Kidney (tissue), 13 donors: ENCODE measurements at regions not wholly inside any gene's neighbourhood (a gene's known extent, or its start where the extent isn't known, plus 50 kb on each side); places are given as distances from the start of the nearest gene placed in this dataset.
A peak's percentile ranks its signal among the peaks of the same experiment; 100 is the strongest.
"Not testable (repeated sequence)": the region's sequence is repeated elsewhere in the genome, so short reads cannot be mapped to it uniquely, and the experiment has no call there.

Experiments
- DNase-seq, 5 donors: peaks; one replicate each; pipeline ENCODE4 v3.0.0-alpha.2; 2013 to 2020
- FAIRE-seq: peaks from 2 replicates; lab custom pipeline; 2012; peaks lifted over from hg19 to GRCh38; lab: Jason Lieb, UNC
- H3K27ac ChIP-seq, 2 donors: one replicate each; pipeline ENCODE4 v1.7.0; 2013; ENCODE audit warnings: low read depth in 2 of 2, low read length in 2 of 2, inconsistent platforms in 1 of 2
- H3K27me3 ChIP-seq: one replicate; pipeline ENCODE4 v1.7.1; 2013; ENCODE audit warnings: low read length, inconsistent platforms; ENCODE audit not compliant: control insufficient read depth, insufficient read depth
- H3K36me3 ChIP-seq, 3 donors: one replicate each; pipeline versions ENCODE4 v1.7.0 to v1.7.1; 2013; ENCODE audit warnings: low read length in 3 of 3, control low read depth in 1 of 3, inconsistent platforms in 1 of 3; ENCODE audit not compliant: insufficient read depth in 3 of 3, control insufficient read depth in 2 of 3
- H3K4me1 ChIP-seq, 3 donors: one replicate each; pipeline versions ENCODE4 v1.7.0 to v1.7.1; 2013; ENCODE audit warnings: low read length in 3 of 3, inconsistent platforms in 1 of 3, low read depth in 1 of 3; ENCODE audit not compliant: control insufficient read depth in 2 of 3, insufficient read depth in 2 of 3
- H3K4me3 ChIP-seq, 3 donors: one replicate each; pipeline versions ENCODE4 v1.7.0 to v1.8.1; 2013; ENCODE audit warnings: low read length in 3 of 3, control low read depth in 1 of 3, inconsistent platforms in 1 of 3
- H3K9ac ChIP-seq, 3 donors: one replicate each; pipeline versions ENCODE4 v1.7.0 to v1.7.1; 2013; ENCODE audit warnings: low read length in 3 of 3, control low read depth in 1 of 3, inconsistent platforms in 1 of 3
- H3K9me3 ChIP-seq, 3 donors: one replicate each; pipeline versions ENCODE4 v1.7.0 to v1.7.1; 2013; ENCODE audit warnings: low read length in 3 of 3, control low read depth in 1 of 3, inconsistent platforms in 1 of 3; ENCODE audit not compliant: control insufficient read depth in 2 of 3, insufficient read depth in 1 of 3
- intact Hi-C: fragments of 100-400 bp; cut with DNase I; formaldehyde crosslinking; loops from one replicate; pipeline ENCODE4 v1.11.1; 2022
- TF ChIP-seq, protein P1 (sequence below): IDR thresholded peaks from 3 replicates; pipeline ENCODE4 v1.5.1; 2012; ENCODE audit warnings: mild to moderate bottlenecking, moderate library complexity, borderline replicate concordance; ENCODE audit not compliant: insufficient read depth; ENCODE audit errors: extremely low read depth
- donor health status: control.
- donor health status: control.
- donor health status: control.
- donor health status: control.
- donor health status: control.
- donor health status: DM: yes; HTN: yes; CAD: no.
- donor health status: Normal renal cell carcinoma (clear cell type).

GRCh38 chr1:95167503-95167902 is 50.3 kb downstream of the TLCD4 start:
- H3K36me3 ChIP-seq, intact Hi-C loops, H3K9me3 ChIP-seq, H3K4me3 ChIP-seq, DNase-seq, H3K27me3 ChIP-seq, H3K9ac ChIP-seq, FAIRE-seq: not testable (repeated sequence)
- H3K4me1 ChIP-seq: peaks cover 0 to 12% (median 5%) of the 10 kb centered on the region in 3 donors
- peak overlapping the region in 1 of 2 donors; percentile 36 for H3K27ac ChIP-seq

DNA sequence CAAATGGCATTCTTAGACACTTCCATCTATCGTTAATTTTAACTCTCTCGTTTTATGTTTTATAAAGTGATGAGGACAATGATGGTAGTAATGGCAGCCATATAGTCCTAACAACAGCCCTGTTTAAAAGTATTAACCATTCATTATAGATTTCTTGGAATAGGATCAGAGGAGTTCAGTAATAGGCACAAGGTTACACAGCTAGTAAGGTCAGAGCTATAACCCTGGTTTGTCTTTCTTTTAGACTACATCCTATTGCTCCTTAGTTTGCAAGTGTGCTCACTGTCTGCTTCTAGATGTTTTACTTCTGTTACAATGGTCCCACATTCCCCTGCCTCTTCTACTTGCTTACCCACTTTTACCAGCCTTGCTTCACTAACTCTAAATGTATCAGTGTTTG is 50.9 kb downstream of the TLCD4 start:
- Histone ChIP-seq H3K36me3 (no peaks in the 10 kb centered on the region), H3K27ac (peak overlapping the region in 1 of 2 donors; percentile 36), H3K9me3 (peaks cover 0 to 2% (median 0%) of the 10 kb centered on the region in 3 donors), H3K4me3 (no peak overlapping the region), H3K27me3 (no peaks in the 10 kb centered on the region), H3K4me1 (peaks cover 0 to 12% (median 5%) of the 10 kb centered on the region in 3 donors), H3K9ac (no peak overlapping the region)
- TF ChIP-seq, protein P1, sequence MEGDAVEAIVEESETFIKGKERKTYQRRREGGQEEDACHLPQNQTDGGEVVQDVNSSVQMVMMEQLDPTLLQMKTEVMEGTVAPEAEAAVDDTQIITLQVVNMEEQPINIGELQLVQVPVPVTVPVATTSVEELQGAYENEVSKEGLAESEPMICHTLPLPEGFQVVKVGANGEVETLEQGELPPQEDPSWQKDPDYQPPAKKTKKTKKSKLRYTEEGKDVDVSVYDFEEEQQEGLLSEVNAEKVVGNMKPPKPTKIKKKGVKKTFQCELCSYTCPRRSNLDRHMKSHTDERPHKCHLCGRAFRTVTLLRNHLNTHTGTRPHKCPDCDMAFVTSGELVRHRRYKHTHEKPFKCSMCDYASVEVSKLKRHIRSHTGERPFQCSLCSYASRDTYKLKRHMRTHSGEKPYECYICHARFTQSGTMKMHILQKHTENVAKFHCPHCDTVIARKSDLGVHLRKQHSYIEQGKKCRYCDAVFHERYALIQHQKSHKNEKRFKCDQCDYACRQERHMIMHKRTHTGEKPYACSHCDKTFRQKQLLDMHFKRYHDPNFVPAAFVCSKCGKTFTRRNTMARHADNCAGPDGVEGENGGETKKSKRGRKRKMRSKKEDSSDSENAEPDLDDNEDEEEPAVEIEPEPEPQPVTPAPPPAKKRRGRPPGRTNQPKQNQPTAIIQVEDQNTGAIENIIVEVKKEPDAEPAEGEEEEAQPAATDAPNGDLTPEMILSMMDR: no peak
- intact Hi-C loops: no loop called here
- DNase-seq: no peak
- no peak for FAIRE-seq

DNA sequence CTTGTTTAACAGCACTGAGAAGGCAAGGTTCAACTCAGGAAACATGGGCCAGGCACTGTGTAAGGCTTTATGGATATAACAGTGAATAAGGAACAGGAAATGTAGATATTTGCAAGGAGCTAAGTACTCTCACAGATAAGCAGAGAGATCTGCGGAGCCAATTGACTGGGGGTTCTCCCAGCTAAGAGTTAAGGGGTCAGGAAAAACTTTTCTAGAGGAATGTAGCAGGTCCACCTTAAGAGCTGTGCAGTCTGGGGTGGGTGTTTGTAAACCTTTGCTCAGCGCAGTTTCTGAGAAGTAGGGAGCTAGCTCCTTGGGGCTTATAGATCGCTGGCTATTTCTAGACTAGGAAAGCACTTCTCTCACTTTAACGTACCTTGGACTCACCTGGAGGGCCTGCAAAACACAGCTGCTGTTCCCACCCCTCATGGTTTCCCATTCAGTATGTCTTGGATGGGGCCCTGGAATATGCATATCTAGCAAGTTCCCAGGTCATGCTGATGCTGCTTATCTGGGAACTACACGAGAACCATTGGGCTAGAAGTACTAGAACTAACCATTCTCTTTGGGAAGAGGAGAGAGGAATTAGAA is 51.7 kb downstream of the TLCD4 start:
- Histone ChIP-seq H3K9me3 (peaks cover 0 to 2% (median 0%) of the 10 kb centered on the region in 3 donors), H3K4me3 (no peak overlapping the region), H3K9ac (no peak overlapping the region), H3K27ac (peak overlapping the region in 1 of 2 donors; percentile 37), H3K4me1 (peaks cover 0 to 12% (median 5%) of the 10 kb centered on the region in 3 donors), H3K36me3 (no peaks in the 10 kb centered on the region), H3K27me3 (no peaks in the 10 kb centered on the region)
- no peak for DNase-seq
- TF ChIP-seq, protein P1: no peak
- intact Hi-C loops: no loop called here
- FAIRE-seq: no peak

- DNase-seq: no peak
Measured at GRCh38 chr1:95169548-95169947, 52.4 kb downstream of the TLCD4 start.

More at GRCh38 chr1:95169548-95169947, 52.4 kb downstream of the TLCD4 start:
- H3K27ac ChIP-seq: no peak overlapping the region
- peak; percentile 90 for FAIRE-seq
- TF ChIP-seq, protein P1: no peak
- H3K27me3 ChIP-seq: no peaks in the 10 kb centered on the region
- no peaks in the 10 kb centered on the region for H3K36me3 ChIP-seq
- H3K9ac ChIP-seq: no peak overlapping the region
- H3K4me1 ChIP-seq: peaks cover 0 to 12% (median 5%) of the 10 kb centered on the region in 3 donors
- H3K9me3 ChIP-seq: no peaks in the 10 kb centered on the region
- intact Hi-C loops: no loop called here
- H3K4me3 ChIP-seq: no peak overlapping the region
